ENCODE measurements at regions not wholly inside any gene's neighbourhood (a gene's known extent, or its start where the extent isn't known, plus 50 kb on each side); places are given as distances from the start of the nearest gene placed in this dataset.

- no peak for DNase-seq
- Histone ChIP-seq H3K36me3 (no peaks in the 10 kb centered on the region), H3K27ac (no peak overlapping the region), H3K4me1 (peaks cover 0 to 8% (median 0%) of the 10 kb centered on the region in 4 donors), H3K9me3 (no peaks in the 10 kb centered on the region), H3K4me3 (no peak overlapping the region), H3K27me3 (no peaks in the 10 kb centered on the region)
- WGBS, 2 donors = 77 to 79% methylated on average over 11 of the region's 11 CpGs
- TF ChIP-seq EP300 (IDR thresholded peaks at IDR 0.05) (no peak), POLR2AphosphoS5 (IDR thresholded peaks at IDR 0.05) (no peak), POLR2A (IDR thresholded peaks at IDR 0.05) (no peak)
- TF ChIP-seq, protein P1, sequence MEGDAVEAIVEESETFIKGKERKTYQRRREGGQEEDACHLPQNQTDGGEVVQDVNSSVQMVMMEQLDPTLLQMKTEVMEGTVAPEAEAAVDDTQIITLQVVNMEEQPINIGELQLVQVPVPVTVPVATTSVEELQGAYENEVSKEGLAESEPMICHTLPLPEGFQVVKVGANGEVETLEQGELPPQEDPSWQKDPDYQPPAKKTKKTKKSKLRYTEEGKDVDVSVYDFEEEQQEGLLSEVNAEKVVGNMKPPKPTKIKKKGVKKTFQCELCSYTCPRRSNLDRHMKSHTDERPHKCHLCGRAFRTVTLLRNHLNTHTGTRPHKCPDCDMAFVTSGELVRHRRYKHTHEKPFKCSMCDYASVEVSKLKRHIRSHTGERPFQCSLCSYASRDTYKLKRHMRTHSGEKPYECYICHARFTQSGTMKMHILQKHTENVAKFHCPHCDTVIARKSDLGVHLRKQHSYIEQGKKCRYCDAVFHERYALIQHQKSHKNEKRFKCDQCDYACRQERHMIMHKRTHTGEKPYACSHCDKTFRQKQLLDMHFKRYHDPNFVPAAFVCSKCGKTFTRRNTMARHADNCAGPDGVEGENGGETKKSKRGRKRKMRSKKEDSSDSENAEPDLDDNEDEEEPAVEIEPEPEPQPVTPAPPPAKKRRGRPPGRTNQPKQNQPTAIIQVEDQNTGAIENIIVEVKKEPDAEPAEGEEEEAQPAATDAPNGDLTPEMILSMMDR (IDR thresholded peaks at IDR 0.05) = no peak
- intact Hi-C loops (cut with DNase I) = no loop called here
Measured at GRCh38 chr13:44079413-44080205, 199.9 kb downstream of the LACC1 start.

DNA sequence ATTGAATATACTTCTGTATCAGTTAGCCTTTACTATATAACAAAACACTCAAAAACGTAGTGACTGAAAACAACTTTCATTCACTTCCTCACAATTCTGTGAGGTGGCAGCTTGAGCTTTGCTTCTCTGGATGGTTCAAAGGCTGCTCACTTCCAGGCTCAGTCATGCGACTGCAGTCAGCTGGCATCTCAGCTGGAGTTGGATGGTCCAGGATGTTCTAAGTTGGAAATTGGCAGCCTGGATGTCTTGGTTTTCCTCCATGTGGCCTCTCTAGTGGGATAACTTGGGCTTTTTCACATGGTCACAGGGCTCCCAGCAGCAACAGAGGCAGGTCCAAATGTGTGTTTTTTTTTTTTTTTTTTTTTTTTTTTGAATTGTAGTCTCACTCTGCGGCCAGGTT lies 204.4 kb downstream of the LACC1 start:
- Histone ChIP-seq H3K27ac (no peak overlapping the region), H3K4me1 (no peaks in the 10 kb centered on the region), H3K36me3 (no peaks in the 10 kb centered on the region), H3K27me3 (no peaks in the 10 kb centered on the region), H3K9me3 (no peaks in the 10 kb centered on the region), H3K4me3 (no peak overlapping the region)
- intact Hi-C loops (cut with DNase I) = no loop called here
- TF ChIP-seq EP300 (IDR thresholded peaks at IDR 0.05) (no peak), POLR2AphosphoS5 (IDR thresholded peaks at IDR 0.05) (no peak), POLR2A (IDR thresholded peaks at IDR 0.05) (no peak)
- TF ChIP-seq, protein P1 (IDR thresholded peaks at IDR 0.05) = no peak
- WGBS, 2 donors = 88 to 94% methylated on average over 3 of the region's 3 CpGs
- DNase-seq = no peak

- no peak overlapping the region for H3K27ac ChIP-seq
- no peak overlapping the region for H3K4me3 ChIP-seq
- TF ChIP-seq POLR2AphosphoS5 (IDR thresholded peaks at IDR 0.05) (no peak), EP300 (IDR thresholded peaks at IDR 0.05) (no peak), POLR2A (IDR thresholded peaks at IDR 0.05) (no peak)
- TF ChIP-seq, protein P1 (IDR thresholded peaks at IDR 0.05) = no peak
- WGBS, 2 donors = 92 to 99% methylated on average over 1 of the region's 1 CpG
- intact Hi-C loops (cut with DNase I) = no loop called here
- no peak for DNase-seq
- H3K9me3 ChIP-seq = no peaks in the 10 kb centered on the region
- no peaks in the 10 kb centered on the region for H3K4me1 ChIP-seq
- H3K36me3 ChIP-seq = no peaks in the 10 kb centered on the region
- H3K27me3 ChIP-seq = no peaks in the 10 kb centered on the region
Measured at GRCh38 chr13:44086389-44086788, 206.7 kb downstream of the LACC1 start.

- no peak for TF ChIP-seq POLR2AphosphoS5 (IDR thresholded peaks at IDR 0.05)
- no peak for TF ChIP-seq EP300 (IDR thresholded peaks at IDR 0.05)
- TF ChIP-seq, protein P1 (IDR thresholded peaks at IDR 0.05) = no peak
- TF ChIP-seq POLR2A (IDR thresholded peaks at IDR 0.05) = no peak
- intact Hi-C loops (cut with DNase I) = no loop called here
Measured at GRCh38 chr13:44088411-44088810, 208.7 kb downstream of the LACC1 start.

More at GRCh38 chr13:44088411-44088810, 208.7 kb downstream of the LACC1 start:
- H3K27ac ChIP-seq = no peak overlapping the region
- H3K27me3 ChIP-seq = no peaks in the 10 kb centered on the region
- no peaks in the 10 kb centered on the region for H3K9me3 ChIP-seq
- no peaks in the 10 kb centered on the region for H3K36me3 ChIP-seq
- no peak for DNase-seq
- H3K4me1 ChIP-seq = no peaks in the 10 kb centered on the region
- H3K4me3 ChIP-seq = no peak overlapping the region
- 70 to 76% methylated on average over 4 of the region's 4 CpGs for WGBS, 2 donors

Measured in sigmoid colon (tissue), 6 donors.